Aorta (tissue), 5 donors: ENCODE measurements at regions not wholly inside any gene's neighbourhood (a gene's known extent, or its start where the extent isn't known, plus 50 kb on each side); places are given as distances from the start of the nearest gene placed in this dataset.

Experiments used
- ATAC-seq: fragments of 200-7000 bp; cut with Tn5 transposase; one replicate; pipeline ENCODE4 v1.9.1; 2022; ENCODE audit warnings: moderate library complexity; ENCODE audit not compliant: low FRiP score
- DNase-seq, 2 donors: peaks; one replicate each; pipeline ENCODE4 v3.0.0-alpha.2; 2020
- H3K27ac ChIP-seq, 2 donors: one replicate each; pipeline ENCODE4 v1.5.1; 2013; ENCODE audit warnings: low read length in 2 of 2, mild to moderate bottlenecking in 2 of 2, moderate library complexity in 2 of 2, control low read depth in 1 of 2, inconsistent platforms in 1 of 2, low read depth in 1 of 2
- H3K27me3 ChIP-seq, 2 donors: one replicate each; pipeline ENCODE4 v1.6.1; 2013; ENCODE audit warnings: control low read depth in 1 of 2, low read length in 1 of 2, mild to moderate bottlenecking in 1 of 2, moderate library complexity in 1 of 2; ENCODE audit not compliant: insufficient read depth in 2 of 2, control insufficient read depth in 1 of 2
- H3K36me3 ChIP-seq, 2 donors: one replicate each; pipeline ENCODE4 v1.6.1; 2013; ENCODE audit warnings: control low read depth in 1 of 2, low read length in 1 of 2, mild to moderate bottlenecking in 1 of 2; ENCODE audit not compliant: insufficient read depth in 2 of 2, control insufficient read depth in 1 of 2
- H3K4me1 ChIP-seq, 2 donors: one replicate each; pipeline ENCODE4 v1.6.1; 2013; ENCODE audit warnings: low read length in 2 of 2, control low read depth in 1 of 2, mild to moderate bottlenecking in 1 of 2, moderate library complexity in 1 of 2; ENCODE audit not compliant: insufficient read depth in 2 of 2, control insufficient read depth in 1 of 2
- H3K4me3 ChIP-seq, 2 donors: one replicate each; pipeline ENCODE4 v1.5.1; 2013; ENCODE audit warnings: low read length in 2 of 2, control low read depth in 1 of 2, mild to moderate bottlenecking in 1 of 2
- H3K9me3 ChIP-seq: one replicate; pipeline ENCODE4 v1.6.1; 2013; ENCODE audit warnings: mild to moderate bottlenecking, low read length; ENCODE audit not compliant: control insufficient read depth
- WGBS, 2 donors: extraction: QIAGEN DNeasy Blood & Tissue Kit; methylation state at CpG; one replicate each; pipeline ENCODE4 v1.1.7; 2013; 5-methylcytosine and 5-hydroxymethylcytosine counted together
- intact Hi-C, 2 donors: fragments of 100-400 bp; cut with DNase I; formaldehyde crosslinking; loops; one replicate each; pipeline versions ENCODE4 v1.14.2 to v1.15.0; 2022
- donor health status: healthy with polysubstance abuse.
- donor health status: Bipolar disorder and iron deficiency.
- donor health status: DM: no; HTN: no; CAD: no.
- donor health status: DM: no; HTN: no; CAD: no.
- donor health status: DM: yes; HTN: yes; CAD: no.

GRCh38 chr3:197353867-197354567, 55.6 kb upstream of the DLG1 start:
- Histone ChIP-seq H3K4me1 (no peaks in the 10 kb centered on the region), H3K36me3 (no peaks in the 10 kb centered on the region), H3K27me3 (no peaks in the 10 kb centered on the region), H3K9me3 (peaks cover 1% of the 10 kb centered on the region), H3K4me3 (no peak overlapping the region), H3K27ac (no peak overlapping the region)
- ATAC-seq (no peak), DNase-seq (no peak)
- intact Hi-C loops = loop anchor here in 1 of 2 donors (5.0 kb wide), 1 partner anchor 47 kb away; no protein-coding TSS in a partner anchor
- WGBS, 2 donors = 33 to 42% methylated on average over 10 of the region's 10 CpGs

GRCh38 chr3:197353001-197353866, 54.8 kb upstream of the DLG1 start:
- Histone ChIP-seq H3K4me3 (no peak overlapping the region), H3K9me3 (no peaks in the 10 kb centered on the region), H3K27ac (no peak overlapping the region), H3K4me1 (no peaks in the 10 kb centered on the region), H3K27me3 (no peaks in the 10 kb centered on the region), H3K36me3 (no peaks in the 10 kb centered on the region)
- DNase-seq (no peak), ATAC-seq (no peak)
- intact Hi-C loops = loop anchor here in 1 of 2 donors (5.0 kb wide), 1 partner anchor 46 kb away; no protein-coding TSS in a partner anchor
- WGBS, 2 donors = 51 to 82% methylated on average over 8 of the region's 8 CpGs

DNA sequence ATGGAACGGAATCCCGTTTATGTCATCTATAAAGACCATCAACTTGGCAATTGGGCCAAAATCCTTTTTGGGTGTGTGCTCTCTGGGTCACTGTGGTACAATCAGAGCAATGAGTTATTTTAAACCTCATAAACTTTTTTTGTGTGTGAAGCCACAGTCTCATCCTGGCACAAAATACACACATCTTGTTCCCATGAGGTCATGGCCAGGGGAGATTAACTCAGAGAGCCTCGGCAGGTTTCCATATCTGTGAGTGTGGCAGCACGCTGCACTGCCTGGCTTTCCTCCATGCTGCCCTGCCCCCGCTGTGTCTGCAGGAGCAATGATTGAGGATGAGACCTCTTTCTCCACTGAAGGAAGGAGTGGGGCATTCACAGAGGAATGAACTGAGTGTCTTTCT, 54.0 kb upstream of the DLG1 start:
- intact Hi-C loops = loop anchor here in 1 of 2 donors (5.0 kb wide), 1 partner anchor 45 kb away; no protein-coding TSS in a partner anchor
- no peak overlapping the region for H3K4me3 ChIP-seq
- peak; percentile 30 for ATAC-seq
- peak; percentile 54 to 86 for DNase-seq
- no peaks in the 10 kb centered on the region for H3K36me3 ChIP-seq
- H3K27me3 ChIP-seq = no peaks in the 10 kb centered on the region
- no peaks in the 10 kb centered on the region for H3K9me3 ChIP-seq
- H3K27ac ChIP-seq = no peak overlapping the region
- no peaks in the 10 kb centered on the region for H3K4me1 ChIP-seq
- WGBS, 2 donors = 8 to 10% methylated on average over 5 of the region's 5 CpGs

GRCh38 chr3:197350446-197350845, 52.0 kb upstream of the DLG1 start:
- H3K27ac ChIP-seq = no peak overlapping the region
- ATAC-seq (no peak), DNase-seq (no peak)
- no peaks in the 10 kb centered on the region for H3K27me3 ChIP-seq
- 95 to 97% methylated on average over 13 of the region's 13 CpGs for WGBS, 2 donors
- intact Hi-C loops = loop anchor here in 1 of 2 donors (5.0 kb wide), 1 partner anchor 43 kb away; no protein-coding TSS in a partner anchor
- no peaks in the 10 kb centered on the region for H3K36me3 ChIP-seq
- no peaks in the 10 kb centered on the region for H3K9me3 ChIP-seq
- H3K4me3 ChIP-seq = no peak overlapping the region
- H3K4me1 ChIP-seq = no peaks in the 10 kb centered on the region

DNA sequence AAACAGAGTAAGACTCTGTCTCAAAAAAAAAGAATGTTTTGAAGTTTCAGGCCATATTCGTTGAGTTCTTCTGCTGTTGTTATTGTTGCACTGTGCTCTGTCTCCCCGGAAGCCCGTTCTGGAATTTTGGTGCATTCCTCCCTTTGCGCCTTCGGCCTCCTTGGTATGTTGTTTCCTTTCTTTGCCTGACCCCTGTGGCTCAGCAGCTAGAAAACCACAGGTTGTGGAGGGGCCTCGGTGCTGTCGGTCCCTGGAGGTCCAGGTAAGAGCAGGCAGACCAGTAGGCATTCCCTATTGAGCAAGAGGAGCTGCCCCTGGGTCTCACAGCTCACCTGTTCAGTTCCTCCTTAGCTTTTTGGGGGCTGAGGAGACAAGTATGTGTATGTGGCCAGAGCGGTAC, 51.0 kb upstream of the DLG1 start:
- no peak for ATAC-seq
- 79 to 82% methylated on average over 8 of the region's 8 CpGs for WGBS, 2 donors

More for the DNA sequence above, 51.0 kb upstream of the DLG1 start:
- no peak overlapping the region for H3K4me3 ChIP-seq
- H3K4me1 ChIP-seq = no peaks in the 10 kb centered on the region
- intact Hi-C loops = no loop called here
- H3K36me3 ChIP-seq = no peaks in the 10 kb centered on the region
- H3K9me3 ChIP-seq = no peaks in the 10 kb centered on the region
- no peak for DNase-seq
- no peak overlapping the region for H3K27ac ChIP-seq
- no peaks in the 10 kb centered on the region for H3K27me3 ChIP-seq
